HG03342 (cell line): ENCODE measurements at regions not wholly inside any gene's neighbourhood (a gene's known extent, or its start where the extent isn't known, plus 50 kb on each side); places are given as distances from the start of the nearest gene placed in this dataset.
"Not testable (repeated sequence)": the region's sequence is repeated elsewhere in the genome, so short reads cannot be mapped to it uniquely, and the experiment has no call there.

Experiments used
- ATAC-seq: cut with Tn5 transposase; IDR thresholded peaks from one replicate; pipeline ENCODE4 v1.9.1; 2021; ENCODE audit warnings: mild to moderate bottlenecking, moderate library complexity; ENCODE audit not compliant: unreplicated experiment

DNA sequence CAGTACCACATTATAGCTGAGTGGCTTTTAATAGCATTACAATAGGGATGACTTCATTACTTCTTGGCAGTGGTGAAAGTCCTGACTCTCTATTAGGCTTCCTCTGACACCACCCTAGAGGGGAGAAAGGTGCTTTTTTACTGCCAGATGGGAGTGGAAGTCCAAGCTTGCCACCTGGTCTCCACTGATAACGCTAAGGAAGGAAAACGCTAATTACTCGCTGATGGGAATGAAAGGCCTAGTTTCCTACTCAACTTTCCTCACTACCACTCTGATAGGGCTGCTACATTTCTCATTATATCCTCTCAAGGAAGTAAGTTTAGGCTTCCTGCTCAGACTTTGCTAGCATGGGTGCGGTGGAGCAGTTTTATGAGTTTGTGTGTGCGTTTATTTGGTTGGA is 62.3 kb upstream of the PAGE3 start:
- ATAC-seq: no peak

DNA sequence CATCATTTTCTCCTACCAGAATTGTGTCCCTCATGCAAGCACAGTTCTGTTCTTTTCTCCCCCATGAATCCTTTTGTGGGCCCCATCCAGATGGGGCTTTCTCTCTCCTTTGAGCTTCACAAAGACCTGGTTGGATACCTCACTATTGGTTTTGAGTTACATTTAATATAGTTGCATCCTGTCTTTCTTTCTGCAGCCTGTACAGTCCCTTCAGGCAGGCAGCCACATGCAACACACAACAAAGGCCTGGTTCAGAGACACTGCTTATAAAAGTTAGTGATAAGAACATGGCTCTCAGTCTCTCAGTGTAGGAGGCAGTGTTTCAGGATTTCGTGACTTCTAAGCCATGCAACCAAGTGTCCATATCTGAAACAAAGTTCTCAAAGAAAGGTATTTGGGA is 70.6 kb upstream of the PAGE3 start:
- ATAC-seq: no peak

DNA sequence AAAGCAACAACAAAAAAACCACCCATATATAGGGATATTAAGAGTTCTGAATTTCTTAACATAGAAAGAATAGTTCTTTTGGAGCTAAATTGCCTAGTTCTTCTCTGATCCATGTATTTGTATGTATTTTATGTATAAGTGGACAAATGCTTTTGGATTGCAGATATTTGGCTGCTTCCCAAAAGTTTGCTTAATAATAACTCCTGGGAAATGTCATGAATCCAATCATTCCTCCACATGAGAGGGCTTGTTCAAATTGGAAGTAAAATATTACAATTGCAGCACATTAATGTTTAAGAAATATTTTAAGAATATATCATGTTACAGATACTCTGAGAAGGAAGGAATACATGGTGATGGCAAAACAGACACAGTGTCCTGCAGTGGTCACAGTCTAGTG is 71.5 kb upstream of the PAGE3 start:
- no peak for ATAC-seq

DNA sequence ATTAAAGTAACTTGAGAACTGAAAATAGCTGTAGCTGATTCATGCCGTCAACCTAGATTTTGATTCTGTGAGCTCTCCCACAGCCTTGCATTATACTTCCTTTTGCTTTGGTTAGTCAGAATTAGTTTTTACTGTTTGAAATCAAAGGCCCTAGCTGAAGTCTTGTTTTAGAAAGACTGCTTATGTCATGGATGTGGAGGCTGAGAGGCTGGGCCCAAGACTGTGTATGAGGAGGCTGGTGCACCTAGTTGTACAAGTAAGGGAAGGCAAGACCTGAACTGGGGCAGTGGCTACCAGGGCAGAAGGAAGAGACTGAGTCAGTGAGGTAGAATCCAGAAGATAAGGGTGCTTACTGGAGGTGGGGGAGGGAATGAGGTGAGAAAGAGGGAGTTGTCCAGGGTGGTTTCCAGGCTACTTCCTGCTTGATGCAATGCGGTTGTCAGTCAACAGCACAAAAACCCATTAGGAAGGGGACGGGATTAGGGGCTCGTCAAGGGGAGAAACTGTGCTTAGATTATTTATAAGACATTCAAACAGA is 76.2 kb upstream of the PAGE3 start:
- no peak for ATAC-seq

DNA sequence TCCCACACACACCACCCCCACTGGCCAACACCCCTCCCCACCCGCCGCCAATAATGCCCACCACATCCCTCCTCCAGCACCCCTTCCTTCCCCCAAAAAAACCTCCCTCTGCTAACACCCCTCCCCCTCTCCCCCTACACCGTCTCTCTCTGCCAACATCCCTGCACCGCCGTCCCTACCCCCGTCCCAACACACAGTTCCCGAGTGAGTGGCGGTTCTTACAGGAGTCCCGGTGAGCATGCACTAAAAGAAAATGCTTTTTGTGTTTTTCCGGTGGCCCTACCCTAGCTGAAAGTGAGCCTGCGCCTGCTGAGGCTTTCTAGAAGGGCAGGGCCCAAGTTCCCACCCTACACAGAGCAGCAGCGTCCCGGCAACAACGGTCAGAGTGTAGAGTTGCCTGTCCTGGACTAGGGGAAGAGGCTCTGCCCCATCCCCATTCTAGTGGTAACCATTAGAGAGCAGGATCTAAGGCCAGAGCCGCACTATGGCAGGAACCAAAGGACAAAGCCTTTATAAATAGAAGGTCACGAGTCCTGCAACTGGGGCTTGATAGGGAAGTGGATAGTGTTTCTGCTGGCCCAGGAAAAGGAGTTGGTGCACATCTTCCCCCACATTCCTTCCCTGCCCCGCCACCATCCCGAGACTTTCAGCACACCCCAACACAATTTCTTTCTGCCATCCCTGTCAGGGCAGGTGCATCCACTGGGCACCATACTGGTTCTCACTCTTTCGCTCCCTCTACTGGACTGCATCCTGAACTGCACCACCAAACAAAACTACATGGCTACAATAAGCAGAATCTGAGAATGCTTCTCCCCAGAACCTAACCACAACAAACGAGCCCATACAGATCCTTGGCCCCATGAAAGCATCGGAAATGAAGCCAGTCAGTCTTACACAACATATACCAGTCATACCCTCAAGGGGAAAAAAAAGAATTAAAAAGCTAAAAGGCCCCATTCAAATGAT is 78.1 kb upstream of the PAGE3 start:
- ATAC-seq: peak; percentile 88

DNA sequence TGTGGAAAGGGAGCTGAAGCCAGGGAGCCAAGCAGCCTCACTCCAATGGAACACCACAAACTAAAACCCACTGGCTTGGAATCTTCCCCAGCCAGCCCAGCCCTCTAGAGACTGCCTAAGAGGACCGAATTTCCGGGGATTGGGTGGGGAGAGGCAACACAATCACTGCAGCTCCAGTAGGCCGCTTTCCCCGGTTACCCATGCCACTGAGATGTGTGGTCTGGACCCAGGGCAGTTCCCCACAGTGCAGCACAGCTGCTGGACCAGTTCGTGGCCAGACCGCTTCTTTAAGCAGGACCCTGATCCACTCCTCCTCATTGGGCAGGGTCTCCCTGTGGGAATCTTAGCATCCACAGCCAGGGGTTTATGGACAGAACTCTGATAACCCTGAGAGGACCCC is 91.9 kb upstream of the PAGE3 start:
- no peak for ATAC-seq

DNA sequence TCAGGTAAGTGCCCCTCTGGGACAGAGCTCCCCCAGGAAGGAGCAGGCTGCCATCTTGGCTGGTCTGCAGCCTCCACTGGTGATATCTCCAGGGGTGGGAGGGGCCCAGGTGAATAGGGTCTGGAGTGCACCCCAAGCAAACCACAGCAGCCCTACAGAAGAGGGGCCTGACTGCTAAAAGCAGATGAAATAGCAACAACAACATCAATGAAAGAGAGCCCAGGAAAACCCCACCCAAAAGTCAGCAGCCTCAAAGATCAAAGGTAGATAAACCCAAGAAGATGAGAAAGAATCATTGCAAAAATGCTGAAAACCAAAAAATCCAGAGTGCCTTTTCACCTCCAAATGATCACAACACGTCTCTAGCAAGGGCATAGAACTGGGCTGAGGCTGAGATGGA is 92.5 kb upstream of the PAGE3 start:
- ATAC-seq: no peak

DNA sequence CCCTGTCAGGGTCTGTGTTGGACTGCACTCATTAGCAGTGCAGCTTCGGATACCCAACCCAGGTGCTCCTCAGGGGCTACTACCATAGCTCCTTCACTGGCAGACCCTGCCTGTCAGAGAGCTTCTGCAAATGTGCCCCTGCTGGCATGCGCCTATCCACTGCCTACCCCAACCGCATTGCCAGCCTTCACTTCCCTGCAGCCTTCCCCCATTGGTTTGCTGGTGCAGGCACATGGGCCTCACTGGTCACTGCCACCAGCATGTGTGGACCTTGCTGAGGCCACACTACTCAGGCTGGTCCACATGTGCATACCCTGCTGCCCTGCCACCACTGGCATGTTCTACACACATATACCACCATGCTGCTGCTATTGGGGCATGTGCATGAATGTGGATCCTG is 72.5 kb upstream of the MAGEH1 start:
- no peak for ATAC-seq

DNA sequence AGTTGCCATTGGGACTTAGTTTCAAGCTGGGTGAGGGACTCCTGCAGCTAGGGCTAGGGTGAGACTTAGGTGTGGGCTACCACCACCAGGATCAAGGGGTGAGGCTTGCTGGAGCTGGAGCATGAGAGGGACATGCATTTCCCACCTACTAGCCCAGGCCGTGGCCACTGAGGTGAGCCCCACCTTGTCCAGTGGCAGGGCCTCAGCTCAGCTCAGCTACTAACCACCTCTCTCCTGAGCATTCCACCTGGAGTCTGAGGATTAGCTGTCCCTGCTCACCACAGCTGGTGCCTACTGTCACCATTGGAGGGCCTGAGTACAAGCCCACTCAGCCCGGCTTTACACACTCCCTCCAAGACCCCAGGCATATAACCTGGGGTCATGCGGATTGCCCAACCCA is 62.6 kb upstream of the MAGEH1 start:
- no peak for ATAC-seq

DNA sequence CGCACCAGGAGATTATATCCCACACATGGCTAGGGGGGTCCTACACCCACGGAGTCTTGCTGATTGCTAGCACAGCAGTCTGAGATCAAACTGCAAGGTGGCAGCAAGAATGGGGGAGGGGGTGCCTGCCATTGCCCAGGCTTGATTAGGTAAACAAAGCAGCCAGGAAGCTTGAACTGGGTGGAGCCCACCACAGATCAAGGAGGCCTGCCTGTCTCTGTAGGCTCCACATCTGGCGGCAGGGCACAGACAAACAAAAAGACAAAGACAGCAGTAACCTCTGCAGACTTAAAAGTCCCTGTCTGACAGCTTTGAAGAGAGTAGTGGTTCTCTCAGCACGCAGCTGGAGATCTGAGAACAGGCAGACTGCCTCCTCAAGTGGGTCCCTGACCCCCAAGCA is 55.1 kb upstream of the MAGEH1 start:
- not testable (repeated sequence) for ATAC-seq
